DND-41 (cell line): ENCODE measurements at regions not wholly inside any gene's neighbourhood (a gene's known extent, or its start where the extent isn't known, plus 50 kb on each side); places are given as distances from the start of the nearest gene placed in this dataset.

Experiments
- EZH2 ChIP-seq: IDR thresholded peaks from 3 replicates; pipeline ENCODE4 v1.6.1; 2012; ENCODE audit warnings: borderline replicate concordance, low read depth, mild to moderate bottlenecking, moderate library complexity, low read length, inconsistent platforms; ENCODE audit not compliant: severe bottlenecking
- TF ChIP-seq, protein P1 (sequence below): IDR thresholded peaks from 2 replicates; pipeline ENCODE4 v1.5.1; 2012; ENCODE audit warnings: borderline replicate concordance, low read length, moderate library complexity, mild to moderate bottlenecking; ENCODE audit not compliant: poor library complexity, severe bottlenecking; ENCODE audit errors: extremely low read depth

DNA sequence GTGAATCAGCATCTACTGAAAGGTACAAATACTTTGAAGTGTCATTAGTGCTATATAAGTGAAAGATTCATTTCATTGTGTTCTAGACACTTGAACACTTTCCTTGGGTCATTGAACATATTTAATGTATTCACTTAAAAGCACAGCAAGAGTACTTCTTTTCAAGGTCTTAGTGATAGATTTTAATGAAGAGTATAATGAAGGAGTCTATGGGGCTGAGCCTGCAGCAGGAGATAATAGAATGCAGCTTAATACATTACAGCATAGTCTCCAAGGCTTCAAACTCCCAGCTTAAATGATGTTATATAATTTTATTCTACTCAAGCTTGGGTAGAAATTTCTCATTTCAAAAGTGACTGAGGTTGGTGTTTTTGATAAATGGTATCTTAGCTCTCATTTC, 66.1 kb upstream of the VEGFC start:
- TF ChIP-seq EZH2, result no peak
- TF ChIP-seq, protein P1, sequence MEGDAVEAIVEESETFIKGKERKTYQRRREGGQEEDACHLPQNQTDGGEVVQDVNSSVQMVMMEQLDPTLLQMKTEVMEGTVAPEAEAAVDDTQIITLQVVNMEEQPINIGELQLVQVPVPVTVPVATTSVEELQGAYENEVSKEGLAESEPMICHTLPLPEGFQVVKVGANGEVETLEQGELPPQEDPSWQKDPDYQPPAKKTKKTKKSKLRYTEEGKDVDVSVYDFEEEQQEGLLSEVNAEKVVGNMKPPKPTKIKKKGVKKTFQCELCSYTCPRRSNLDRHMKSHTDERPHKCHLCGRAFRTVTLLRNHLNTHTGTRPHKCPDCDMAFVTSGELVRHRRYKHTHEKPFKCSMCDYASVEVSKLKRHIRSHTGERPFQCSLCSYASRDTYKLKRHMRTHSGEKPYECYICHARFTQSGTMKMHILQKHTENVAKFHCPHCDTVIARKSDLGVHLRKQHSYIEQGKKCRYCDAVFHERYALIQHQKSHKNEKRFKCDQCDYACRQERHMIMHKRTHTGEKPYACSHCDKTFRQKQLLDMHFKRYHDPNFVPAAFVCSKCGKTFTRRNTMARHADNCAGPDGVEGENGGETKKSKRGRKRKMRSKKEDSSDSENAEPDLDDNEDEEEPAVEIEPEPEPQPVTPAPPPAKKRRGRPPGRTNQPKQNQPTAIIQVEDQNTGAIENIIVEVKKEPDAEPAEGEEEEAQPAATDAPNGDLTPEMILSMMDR, result no peak
